Pancreas (tissue), 10 donors: ENCODE measurements at regions not wholly inside any gene's neighbourhood (a gene's known extent, or its start where the extent isn't known, plus 50 kb on each side); places are given as distances from the start of the nearest gene placed in this dataset.

Experiments
- ATAC-seq, 4 donors: fragments of 200-7000 bp; cut with Tn5 transposase; one replicate each; pipeline versions ENCODE4 v1.8.0 to v1.9.1; 2020; ENCODE audit warnings: mild to moderate bottlenecking in 4 of 4, moderate library complexity in 4 of 4
- DNase-seq, 6 donors: peaks; one replicate each; pipeline ENCODE4 v3.0.0-alpha.2; 2020
- FAIRE-seq: peaks from 2 replicates; lab custom pipeline; 2012; peaks lifted over from hg19 to GRCh38; lab: Jason Lieb, UNC
- H3K27ac ChIP-seq, 4 donors: fragments of 200-600 bp; sonication (generic); 1 replicate in 3 of 4; 2 replicates in 1 of 4; pipeline versions ENCODE4 v1.5.0 to v1.8.0; 2020
- H3K27me3 ChIP-seq, 4 donors: fragments of 200-600 bp; one replicate each; pipeline ENCODE4 v1.8.0; 2021
- H3K36me3 ChIP-seq, 3 donors: fragments of 200-600 bp; sonication (generic) in 1 of 3; one replicate each; pipeline versions ENCODE4 v1.5.0 to v1.8.0; 2020 to 2021
- H3K4me1 ChIP-seq, 3 donors: fragments of 200-600 bp; one replicate each; pipeline ENCODE4 v1.8.0; 2021
- H3K4me3 ChIP-seq, 4 donors: fragments of 200-600 bp; sonication (generic) in 2 of 4; one replicate each; pipeline versions ENCODE4 v1.5.0 to v1.8.0; 2020 to 2021
- H3K9me3 ChIP-seq, 4 donors: fragments of 200-600 bp; one replicate each; pipeline ENCODE4 v1.8.0; 2021
- WGBS, 2 donors: extraction: QIAGEN DNeasy Blood & Tissue Kit; methylation state at CpG; one replicate each; pipeline ENCODE4 v1.1.7; 2013; 5-methylcytosine and 5-hydroxymethylcytosine counted together
- intact Hi-C, 3 donors: fragments of 100-400 bp; cut with DNase I; formaldehyde crosslinking; loops; one replicate each; pipeline versions ENCODE4 v1.11.1 to v1.14.2; 2022
- TF ChIP-seq, protein P1 (sequence below), 4 donors: fragments of 200-600 bp; sonication (generic) in 3 of 4; IDR thresholded peaks; one replicate each; pipeline versions ENCODE4 v1.5.0 to v1.8.0; 2021; ENCODE audit warnings: antibody characterized with exemption in 4 of 4
- donor health status: healthy with polysubstance abuse.
- donor health status: DM: no; HTN: no; CAD: no; lungs with moderate emphysema.
- donor health status: DM: no; HTN: no; CAD: no.
- donor health status: control.
- donor health status: control.
- donor health status: Bipolar disorder and iron deficiency.
- donor health status: DM: yes; HTN: yes; CAD: no.
- donor health status: DM: no; HTN: no; CAD: no.
- donor health status: DM: no; HTN: no; CAD: no.
- donor health status: DM: yes; HTN: yes; CAD: no.

GRCh38 chr15:80317389-80318182 lies 65.6 kb upstream of the CTXND1 start:
- DNase-seq, result no peak
- intact Hi-C loops, result no loop called here
- no peak for FAIRE-seq

DNA sequence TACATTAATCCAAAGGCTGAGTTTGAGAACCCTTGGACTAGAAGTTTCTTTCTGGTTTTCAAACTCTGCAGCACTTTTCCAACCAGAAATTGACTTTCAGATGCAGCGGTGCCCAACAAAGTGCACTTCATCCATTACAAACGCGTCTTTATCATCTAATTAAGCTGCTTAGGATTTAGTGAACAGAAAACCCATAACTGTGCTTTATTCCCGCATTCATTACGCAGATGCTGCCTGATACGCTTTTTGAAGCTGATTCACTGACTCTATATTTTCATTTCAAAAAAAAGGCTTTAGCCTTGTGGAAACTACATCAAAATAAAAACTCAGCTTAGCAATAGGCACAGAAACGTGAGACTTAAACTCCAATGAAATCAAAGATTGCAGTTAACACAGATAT lies 69.8 kb upstream of the CTXND1 start:
- Histone ChIP-seq H3K36me3 (no peaks in the 10 kb centered on the region), H3K4me3 (no peak overlapping the region), H3K4me1 (no peaks in the 10 kb centered on the region), H3K27me3 (peaks cover 0 to 3% (median 0%) of the 10 kb centered on the region in 4 donors), H3K27ac (no peak overlapping the region), H3K9me3 (no peaks in the 10 kb centered on the region)
- FAIRE-seq (no peak), DNase-seq (no peak), ATAC-seq (no peak)
- 80 to 89% methylated on average over 7 of the region's 7 CpGs for WGBS, 2 donors
- TF ChIP-seq, protein P1, sequence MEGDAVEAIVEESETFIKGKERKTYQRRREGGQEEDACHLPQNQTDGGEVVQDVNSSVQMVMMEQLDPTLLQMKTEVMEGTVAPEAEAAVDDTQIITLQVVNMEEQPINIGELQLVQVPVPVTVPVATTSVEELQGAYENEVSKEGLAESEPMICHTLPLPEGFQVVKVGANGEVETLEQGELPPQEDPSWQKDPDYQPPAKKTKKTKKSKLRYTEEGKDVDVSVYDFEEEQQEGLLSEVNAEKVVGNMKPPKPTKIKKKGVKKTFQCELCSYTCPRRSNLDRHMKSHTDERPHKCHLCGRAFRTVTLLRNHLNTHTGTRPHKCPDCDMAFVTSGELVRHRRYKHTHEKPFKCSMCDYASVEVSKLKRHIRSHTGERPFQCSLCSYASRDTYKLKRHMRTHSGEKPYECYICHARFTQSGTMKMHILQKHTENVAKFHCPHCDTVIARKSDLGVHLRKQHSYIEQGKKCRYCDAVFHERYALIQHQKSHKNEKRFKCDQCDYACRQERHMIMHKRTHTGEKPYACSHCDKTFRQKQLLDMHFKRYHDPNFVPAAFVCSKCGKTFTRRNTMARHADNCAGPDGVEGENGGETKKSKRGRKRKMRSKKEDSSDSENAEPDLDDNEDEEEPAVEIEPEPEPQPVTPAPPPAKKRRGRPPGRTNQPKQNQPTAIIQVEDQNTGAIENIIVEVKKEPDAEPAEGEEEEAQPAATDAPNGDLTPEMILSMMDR (IDR thresholded peaks at IDR 0.05), result no peak
- intact Hi-C loops, result no loop called here

More at GRCh38 chr15:80317389-80318182, 65.6 kb upstream of the CTXND1 start:
- Histone ChIP-seq H3K4me3 (no peak overlapping the region), H3K4me1 (no peaks in the 10 kb centered on the region), H3K27ac (no peak overlapping the region), H3K9me3 (no peaks in the 10 kb centered on the region), H3K27me3 (no peaks in the 10 kb centered on the region), H3K36me3 (no peaks in the 10 kb centered on the region)
- TF ChIP-seq, protein P1 (IDR thresholded peaks at IDR 0.05), result no peak
- WGBS, 2 donors, result 74 to 80% methylated on average over 8 of the region's 8 CpGs
- ATAC-seq, result peak in 2 of 4 donors; percentile 15 to 40

- TF ChIP-seq, protein P1 (IDR thresholded peaks at IDR 0.05), result no peak
- peaks cover 0 to 3% (median 0%) of the 10 kb centered on the region in 4 donors for H3K27me3 ChIP-seq
- 31 to 33% methylated on average over 1 of the region's 1 CpG for WGBS, 2 donors
- no peak for FAIRE-seq
- intact Hi-C loops, result no loop called here
- no peak overlapping the region for H3K27ac ChIP-seq
- H3K9me3 ChIP-seq, result no peaks in the 10 kb centered on the region
- no peaks in the 10 kb centered on the region for H3K4me1 ChIP-seq
- no peak for DNase-seq
- ATAC-seq, result no peak
- no peak overlapping the region for H3K4me3 ChIP-seq
- H3K36me3 ChIP-seq, result no peaks in the 10 kb centered on the region
Measured at GRCh38 chr15:80323285-80323684, 71.3 kb upstream of the CTXND1 start.

- TF ChIP-seq, protein P1 (IDR thresholded peaks at IDR 0.05), result no peak
- H3K27ac ChIP-seq, result no peak overlapping the region
- H3K27me3 ChIP-seq, result peaks cover 0 to 3% (median 0%) of the 10 kb centered on the region in 4 donors
- H3K4me1 ChIP-seq, result no peaks in the 10 kb centered on the region
- no peak for ATAC-seq
- 28 to 30% methylated on average over 3 of the region's 3 CpGs for WGBS, 2 donors
- H3K4me3 ChIP-seq, result no peak overlapping the region
- no peak for DNase-seq
- no peaks in the 10 kb centered on the region for H3K36me3 ChIP-seq
- no peak for FAIRE-seq
- intact Hi-C loops, result no loop called here
- H3K9me3 ChIP-seq, result no peaks in the 10 kb centered on the region
Measured at GRCh38 chr15:80324545-80325080, 72.6 kb upstream of the CTXND1 start.

DNA sequence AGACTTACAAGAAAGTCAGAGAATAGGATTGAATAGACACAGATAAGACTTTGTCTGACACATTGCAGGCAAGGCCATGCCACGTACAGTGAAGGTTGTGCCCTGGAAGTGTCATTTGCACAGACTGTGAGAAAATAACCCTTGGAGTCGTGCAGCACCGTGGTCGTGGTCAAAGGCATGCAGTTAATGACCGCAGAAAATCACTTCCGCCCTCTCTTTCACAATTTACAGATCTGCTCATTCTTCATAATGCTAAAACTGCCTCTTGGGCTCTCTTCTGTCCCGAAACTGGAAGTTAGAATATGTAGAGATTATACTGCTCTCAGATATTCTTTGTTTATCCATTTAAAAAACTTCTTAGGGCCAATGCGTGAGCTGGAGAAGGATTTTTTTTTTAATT lies 73.2 kb upstream of the CTXND1 start:
- ATAC-seq (peak in 1 of 4 donors; percentile 12), DNase-seq (no peak), FAIRE-seq (no peak)
- Histone ChIP-seq H3K27ac (no peak overlapping the region), H3K36me3 (no peaks in the 10 kb centered on the region), H3K4me3 (no peak overlapping the region), H3K27me3 (peaks cover 0 to 3% (median 0%) of the 10 kb centered on the region in 4 donors), H3K4me1 (no peaks in the 10 kb centered on the region), H3K9me3 (no peaks in the 10 kb centered on the region)
- 48 to 51% methylated on average over 8 of the region's 8 CpGs for WGBS, 2 donors
- intact Hi-C loops, result no loop called here
- TF ChIP-seq, protein P1 (IDR thresholded peaks at IDR 0.05), result no peak
